ENCODE measurements at regions not wholly inside any gene's neighbourhood (a gene's known extent, or its start where the extent isn't known, plus 50 kb on each side); places are given as distances from the start of the nearest gene placed in this dataset.

- DNase-seq (no peak), ATAC-seq (no peak)
- no peaks in the 10 kb centered on the region for H3K79me2 ChIP-seq (ENCODE audit: low read length)
- no peak overlapping the region for H3K4me2 ChIP-seq (ENCODE audit: low read length)
- BruUV-seq (replicated peaks) = no TSS peak
- CTCF ChIA-PET = no interaction called here
- intact Hi-C loops (cut with micrococcal nuclease) = no loop called here
- no peak overlapping the region for H3K4me3 ChIP-seq (ENCODE audit: low read length)
- no peaks in the 10 kb centered on the region for H3K9me2 ChIP-seq (replicated peaks; ENCODE audit: low read length)
- H3K27ac ChIP-seq (ENCODE audit: low read length) = no peak overlapping the region
- TF ChIP-seq EZH2phosphoT487 (IDR thresholded peaks at IDR 0.05; ENCODE audit: borderline replicate concordance, low read length) (no peak), EZH2 (IDR thresholded peaks at IDR 0.05; ENCODE audit: low read length, unreplicated experiment) (no peak)
- TF ChIP-seq, protein P1, sequence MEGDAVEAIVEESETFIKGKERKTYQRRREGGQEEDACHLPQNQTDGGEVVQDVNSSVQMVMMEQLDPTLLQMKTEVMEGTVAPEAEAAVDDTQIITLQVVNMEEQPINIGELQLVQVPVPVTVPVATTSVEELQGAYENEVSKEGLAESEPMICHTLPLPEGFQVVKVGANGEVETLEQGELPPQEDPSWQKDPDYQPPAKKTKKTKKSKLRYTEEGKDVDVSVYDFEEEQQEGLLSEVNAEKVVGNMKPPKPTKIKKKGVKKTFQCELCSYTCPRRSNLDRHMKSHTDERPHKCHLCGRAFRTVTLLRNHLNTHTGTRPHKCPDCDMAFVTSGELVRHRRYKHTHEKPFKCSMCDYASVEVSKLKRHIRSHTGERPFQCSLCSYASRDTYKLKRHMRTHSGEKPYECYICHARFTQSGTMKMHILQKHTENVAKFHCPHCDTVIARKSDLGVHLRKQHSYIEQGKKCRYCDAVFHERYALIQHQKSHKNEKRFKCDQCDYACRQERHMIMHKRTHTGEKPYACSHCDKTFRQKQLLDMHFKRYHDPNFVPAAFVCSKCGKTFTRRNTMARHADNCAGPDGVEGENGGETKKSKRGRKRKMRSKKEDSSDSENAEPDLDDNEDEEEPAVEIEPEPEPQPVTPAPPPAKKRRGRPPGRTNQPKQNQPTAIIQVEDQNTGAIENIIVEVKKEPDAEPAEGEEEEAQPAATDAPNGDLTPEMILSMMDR (conservative IDR thresholded peaks at IDR 0.05; ENCODE audit: low read depth, low read length) = no peak
- H3K36me3 ChIP-seq (ENCODE audit: low read depth, low read length) = no peaks in the 10 kb centered on the region
- H4K20me1 ChIP-seq (ENCODE audit: low read length) = no peaks in the 10 kb centered on the region
- POLR2A ChIA-PET (ENCODE audit: unreplicated experiment) = no interaction called here
- no peak overlapping the region for H3K9ac ChIP-seq (ENCODE audit: low read length)
- H3F3A ChIP-seq (ENCODE audit: low read length, unreplicated experiment) = no peaks in the 10 kb centered on the region
- H3K27me3 ChIP-seq (ENCODE audit: low read length) = no peaks in the 10 kb centered on the region
- H3K9me3 ChIP-seq (ENCODE audit: low read length) = no peaks in the 10 kb centered on the region
- H2AFZ ChIP-seq (ENCODE audit: low read length) = no peak overlapping the region
- no peaks in the 10 kb centered on the region for H3K4me1 ChIP-seq (ENCODE audit: insufficient read depth, low read length)
Observed at GRCh38 chrY:12559007-12559406, 142.0 kb upstream of the USP9Y start.

DNA sequence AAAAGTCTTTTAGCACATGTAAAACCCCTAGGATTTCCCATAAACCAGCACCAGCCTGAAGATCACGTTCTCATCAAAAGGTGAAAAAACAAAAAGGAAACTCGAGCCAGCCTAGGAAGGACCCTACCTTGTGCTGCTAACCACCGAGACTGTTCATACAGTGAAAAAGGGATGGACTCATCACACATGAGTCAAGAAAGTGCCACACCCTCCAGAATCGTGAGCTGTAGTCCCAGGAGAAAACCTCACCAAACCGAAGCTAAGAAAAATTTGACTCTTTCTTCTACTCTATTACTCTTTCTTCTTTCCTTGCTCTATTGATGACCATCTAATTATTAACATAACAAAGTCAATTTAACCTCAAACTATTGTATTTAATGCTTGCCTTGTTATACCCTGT lies 124.8 kb upstream of the USP9Y start:
- H3K9me3 ChIP-seq (ENCODE audit: low read length) = no peaks in the 10 kb centered on the region
- BruUV-seq (replicated peaks) = no TSS peak
- H2AFZ ChIP-seq (ENCODE audit: low read length) = no peak overlapping the region
- H3K4me2 ChIP-seq (ENCODE audit: low read length) = no peak overlapping the region
- POLR2A ChIA-PET (ENCODE audit: unreplicated experiment) = no interaction called here
- no peak overlapping the region for H3K27ac ChIP-seq (ENCODE audit: low read length)
- H4K20me1 ChIP-seq (ENCODE audit: low read length) = no peaks in the 10 kb centered on the region
- no peaks in the 10 kb centered on the region for H3F3A ChIP-seq (ENCODE audit: low read length, unreplicated experiment)
- no peak overlapping the region for H3K4me3 ChIP-seq (ENCODE audit: low read length)
- intact Hi-C loops (cut with micrococcal nuclease) = no loop called here
- no peaks in the 10 kb centered on the region for H3K36me3 ChIP-seq (ENCODE audit: low read depth, low read length)
- no peaks in the 10 kb centered on the region for H3K27me3 ChIP-seq (ENCODE audit: low read length)
- no peak overlapping the region for H3K9ac ChIP-seq (ENCODE audit: low read length)
- ATAC-seq = no peak
- no peak for DNase-seq
- no peaks in the 10 kb centered on the region for H3K79me2 ChIP-seq (ENCODE audit: low read length)
- CTCF ChIA-PET = no interaction called here
- no peaks in the 10 kb centered on the region for H3K9me2 ChIP-seq (replicated peaks; ENCODE audit: low read length)
- no peaks in the 10 kb centered on the region for H3K4me1 ChIP-seq (ENCODE audit: insufficient read depth, low read length)
- TF ChIP-seq, protein P1 (conservative IDR thresholded peaks at IDR 0.05; ENCODE audit: low read depth, low read length) = no peak
- TF ChIP-seq EZH2 (IDR thresholded peaks at IDR 0.05; ENCODE audit: low read length, unreplicated experiment) = no peak
- TF ChIP-seq EZH2phosphoT487 (IDR thresholded peaks at IDR 0.05; ENCODE audit: borderline replicate concordance, low read length) = no peak

- H3K27me3 ChIP-seq (ENCODE audit: low read length) = no peaks in the 10 kb centered on the region
- ChIA-PET CTCF (no interaction called here), POLR2A (ENCODE audit: unreplicated experiment) (no interaction called here)
- no peaks in the 10 kb centered on the region for H3K9me2 ChIP-seq (replicated peaks; ENCODE audit: low read length)
- H3K4me2 ChIP-seq (ENCODE audit: low read length) = no peak overlapping the region
- no peak overlapping the region for H3K4me3 ChIP-seq (ENCODE audit: low read length)
- BruUV-seq (replicated peaks) = no TSS peak
- H3K27ac ChIP-seq (ENCODE audit: low read length) = no peak overlapping the region
- H3K36me3 ChIP-seq (ENCODE audit: low read depth, low read length) = no peaks in the 10 kb centered on the region
- intact Hi-C loops (cut with micrococcal nuclease) = no loop called here
- ATAC-seq (no peak), DNase-seq (no peak)
- H2AFZ ChIP-seq (ENCODE audit: low read length) = no peak overlapping the region
- H3K79me2 ChIP-seq (ENCODE audit: low read length) = no peaks in the 10 kb centered on the region
- H4K20me1 ChIP-seq (ENCODE audit: low read length) = no peaks in the 10 kb centered on the region
- no peaks in the 10 kb centered on the region for H3K9me3 ChIP-seq (ENCODE audit: low read length)
- no peaks in the 10 kb centered on the region for H3K4me1 ChIP-seq (ENCODE audit: insufficient read depth, low read length)
- TF ChIP-seq EZH2 (IDR thresholded peaks at IDR 0.05; ENCODE audit: low read length, unreplicated experiment) (no peak), EZH2phosphoT487 (IDR thresholded peaks at IDR 0.05; ENCODE audit: borderline replicate concordance, low read length) (no peak)
- TF ChIP-seq, protein P1 (conservative IDR thresholded peaks at IDR 0.05; ENCODE audit: low read depth, low read length) = no peak
- no peaks in the 10 kb centered on the region for H3F3A ChIP-seq (ENCODE audit: low read length, unreplicated experiment)
- no peak overlapping the region for H3K9ac ChIP-seq (ENCODE audit: low read length)
Observed at GRCh38 chrY:12593532-12594216, 107.4 kb upstream of the USP9Y start.

Measured in PC-3 (cell line).